HEK293 (cell line): ENCODE measurements at regions not wholly inside any gene's neighbourhood (a gene's known extent, or its start where the extent isn't known, plus 50 kb on each side); places are given as distances from the start of the nearest gene placed in this dataset.

ENCODE experiments used
- CTCF ChIA-PET: fragments of 350-600 bp; formaldehyde crosslinking; extraction: SDS; loops from one replicate; lab custom pipeline; 2021; ENCODE audit warnings: antibody characterized with exemption; lab: Yijun Ruan, JAX
- POLR2A ChIA-PET: fragments of 300-600 bp; formaldehyde crosslinking; extraction: SDS; loops from one replicate; lab custom pipeline; 2020; ENCODE audit warnings: antibody characterized with exemption, inconsistent platforms; lab: Yijun Ruan, JAX
- H3K27ac ChIP-seq: fragments of 200-500 bp; sonication (Bioruptor generic); 2 replicates; pipeline ENCODE4 v1.5.1; 2014; ENCODE audit warnings: low read depth, low read length, control low read depth, inconsistent platforms; ENCODE audit errors: extremely low read depth
- H3K36me3 ChIP-seq, 2 experiments: fragments of 200-500 bp in 1 of 2; sonication (Bioruptor generic) in 1 of 2; 1 replicate in 1 of 2; 2 replicates in 1 of 2; pipeline ENCODE4 v1.5.1; 2014 to 2017; ENCODE audit warnings: inconsistent platforms in 2 of 2, low read length in 2 of 2; ENCODE audit not compliant: control insufficient read depth in 2 of 2, insufficient read depth in 1 of 2
- H3K4me1 ChIP-seq: fragments of 200-500 bp; sonication (Bioruptor generic); 2 replicates; pipeline ENCODE4 v1.5.1; 2014; ENCODE audit warnings: mild to moderate bottlenecking, low read length, inconsistent platforms; ENCODE audit not compliant: control insufficient read depth, insufficient read depth
- H3K4me3 ChIP-seq: 2 replicates; pipeline ENCODE4 v1.5.1; 2011; ENCODE audit warnings: low read depth, mild to moderate bottlenecking, control low read depth, low read length, moderate library complexity
- H3K9me3 ChIP-seq: fragments of 200-500 bp; sonication (Bioruptor generic); 2 replicates; pipeline ENCODE4 v1.5.1; 2014; ENCODE audit warnings: low read depth, low read length, inconsistent platforms; ENCODE audit not compliant: control insufficient read depth, insufficient read depth
- KLF16 ChIP-seq: fragments of 450-650 bp; formaldehyde crosslinking; IDR thresholded peaks from 2 replicates; pipeline ENCODE4 v1.5.1; 2017; ENCODE audit warnings: missing biosample characterization, missing genetic modification characterization
- MYNN ChIP-seq: fragments of 450-650 bp; formaldehyde crosslinking; IDR thresholded peaks from 2 replicates; pipeline ENCODE4 v1.5.1; 2016; ENCODE audit warnings: missing biosample characterization, missing genetic modification characterization, borderline replicate concordance
- PATZ1 ChIP-seq: fragments of 450-650 bp; formaldehyde crosslinking; IDR thresholded peaks from 2 replicates; pipeline ENCODE4 v1.5.1; 2016; ENCODE audit warnings: missing biosample characterization, missing genetic modification characterization
- SCRT2 ChIP-seq: fragments of 450-650 bp; formaldehyde crosslinking; IDR thresholded peaks from 2 replicates; pipeline ENCODE4 v1.5.1; 2016; ENCODE audit warnings: missing biosample characterization, missing genetic modification characterization
- TCF7L2 ChIP-seq: IDR thresholded peaks from 2 replicates; pipeline ENCODE4 v1.6.1; 2011; ENCODE audit warnings: low read depth, mild to moderate bottlenecking, inconsistent platforms, low read length, moderate library complexity, borderline replicate concordance
- ZBTB44 ChIP-seq: fragments of 450-650 bp; IDR thresholded peaks from 2 replicates; pipeline ENCODE4 v1.5.1; 2018; ENCODE audit warnings: missing biosample characterization, mild to moderate bottlenecking, missing genetic modification characterization
- ZBTB6 ChIP-seq: fragments of 450-650 bp; formaldehyde crosslinking; IDR thresholded peaks from 2 replicates; pipeline ENCODE4 v1.5.1; 2017; ENCODE audit warnings: missing biosample characterization, missing genetic modification characterization
- ZFP37 ChIP-seq: fragments of 450-650 bp; formaldehyde crosslinking; IDR thresholded peaks from 2 replicates; pipeline ENCODE4 v1.5.1; 2016; ENCODE audit warnings: missing biosample characterization, missing genetic modification characterization
- ZFP41 ChIP-seq: fragments of 450-650 bp; formaldehyde crosslinking; IDR thresholded peaks from 2 replicates; pipeline ENCODE4 v1.5.1; 2016; ENCODE audit warnings: missing biosample characterization, missing genetic modification characterization, borderline replicate concordance
- ZNF169 ChIP-seq: fragments of 450-650 bp; formaldehyde crosslinking; IDR thresholded peaks from 2 replicates; pipeline ENCODE4 v1.5.1; 2016; ENCODE audit warnings: missing biosample characterization, missing genetic modification characterization
- ZNF280C ChIP-seq: fragments of 450-650 bp; formaldehyde crosslinking; IDR thresholded peaks from 2 replicates; pipeline ENCODE4 v1.5.1; 2016; ENCODE audit warnings: missing biosample characterization, missing genetic modification characterization
- ZNF280D ChIP-seq: fragments of 450-650 bp; formaldehyde crosslinking; IDR thresholded peaks from 2 replicates; pipeline ENCODE4 v1.5.1; 2016; ENCODE audit warnings: missing biosample characterization, missing genetic modification characterization
- ZNF302 ChIP-seq: fragments of 450-650 bp; formaldehyde crosslinking; IDR thresholded peaks from 2 replicates; pipeline ENCODE4 v1.5.1; 2016; ENCODE audit warnings: missing biosample characterization, missing genetic modification characterization, low read depth
- ZNF37A ChIP-seq: fragments of 450-650 bp; IDR thresholded peaks from 2 replicates; pipeline ENCODE4 v1.5.1; 2018; ENCODE audit warnings: missing biosample characterization, missing genetic modification characterization
- ZNF549 ChIP-seq: fragments of 450-650 bp; IDR thresholded peaks from 2 replicates; pipeline ENCODE4 v1.5.1; 2018; ENCODE audit warnings: missing biosample characterization, missing genetic modification characterization, mild to moderate bottlenecking, inconsistent platforms, moderate library complexity
- ZNF571 ChIP-seq: fragments of 450-650 bp; formaldehyde crosslinking; IDR thresholded peaks from 2 replicates; pipeline ENCODE4 v1.5.0; 2017; ENCODE audit warnings: missing biosample characterization, missing genetic modification characterization
- ZNF624 ChIP-seq: fragments of 450-650 bp; formaldehyde crosslinking; IDR thresholded peaks from 2 replicates; pipeline ENCODE4 v1.5.1; 2017; ENCODE audit warnings: missing biosample characterization, missing genetic modification characterization
- ZNF645 ChIP-seq: fragments of 450-650 bp; formaldehyde crosslinking; IDR thresholded peaks from 2 replicates; pipeline ENCODE4; 2016; ENCODE audit warnings: missing biosample characterization, missing genetic modification characterization
- ZNF704 ChIP-seq: fragments of 450-650 bp; formaldehyde crosslinking; IDR thresholded peaks from 2 replicates; pipeline ENCODE4 v1.5.1; 2016; ENCODE audit warnings: missing biosample characterization, missing genetic modification characterization
- ZNF76 ChIP-seq: fragments of 450-650 bp; formaldehyde crosslinking; IDR thresholded peaks from 2 replicates; pipeline ENCODE4; 2016; ENCODE audit warnings: low read depth, missing biosample characterization, missing genetic modification characterization, borderline replicate concordance
- ZNF768 ChIP-seq: fragments of 450-650 bp; formaldehyde crosslinking; IDR thresholded peaks from 2 replicates; pipeline ENCODE4 v1.5.1; 2018; ENCODE audit warnings: missing biosample characterization, mild to moderate bottlenecking, missing genetic modification characterization
- ZNF792 ChIP-seq: fragments of 450-650 bp; formaldehyde crosslinking; IDR thresholded peaks from 2 replicates; pipeline ENCODE4 v1.5.1; 2016; ENCODE audit warnings: missing biosample characterization, missing genetic modification characterization
- ZNF830 ChIP-seq: fragments of 450-650 bp; IDR thresholded peaks from 2 replicates; pipeline ENCODE4 v1.5.0; 2018; ENCODE audit warnings: missing biosample characterization, missing genetic modification characterization, low read depth, mild to moderate bottlenecking, moderate library complexity

GRCh38 chr6:45789238-45789637 lies 226.4 kb downstream of the CLIC5 start (continued):
- TF ChIP-seq ZNF704 (tag by site-specific recombination) (no peak), ZNF768 (tag by site-specific recombination) (no peak), TCF7L2 (no peak), KLF16 (no peak), ZNF830 (tag by site-specific recombination) (no peak)

GRCh38 chr6:45787384-45787783 lies 228.3 kb downstream of the CLIC5 start:
- no peak for TF ChIP-seq MYNN (tag by site-specific recombination)
- no peak for TF ChIP-seq ZNF280D (tag by site-specific recombination)
- no peak for TF ChIP-seq KLF16
- no peak for TF ChIP-seq ZFP41 (tag by site-specific recombination)
- TF ChIP-seq ZNF76 (tag by site-specific recombination) = no peak
- no peak for TF ChIP-seq SCRT2
- no peak for TF ChIP-seq PATZ1 (tag by site-specific recombination)
- TF ChIP-seq ZNF645 = no peak
- TF ChIP-seq ZNF37A = no peak
- TF ChIP-seq ZNF792 (tag by site-specific recombination) = no peak
- TF ChIP-seq ZNF280C (tag by site-specific recombination) = no peak
- no peak for TF ChIP-seq ZNF624 (tag by site-specific recombination)
- no peak for TF ChIP-seq ZBTB44
- TF ChIP-seq ZFP37 = no peak
- no peak for TF ChIP-seq ZNF549 (tag by site-specific recombination)
- no peak for TF ChIP-seq ZBTB6 (tag by site-specific recombination)
- TF ChIP-seq ZNF169 (tag by site-specific recombination) = no peak
- no peak for TF ChIP-seq ZNF571 (tag by site-specific recombination)
- no peak for TF ChIP-seq ZNF302 (tag by site-specific recombination)
- CTCF ChIA-PET = no interaction called here
- Histone ChIP-seq H3K4me1 (no peaks in the 10 kb centered on the region), H3K4me3 (no peak overlapping the region), H3K9me3 (no peaks in the 10 kb centered on the region), H3K27ac (no peak overlapping the region), H3K36me3 (no peaks in the 10 kb centered on the region)
- POLR2A ChIA-PET = no interaction called here
